ENCODE measurements at regions not wholly inside any gene's neighbourhood (a gene's known extent, or its start where the extent isn't known, plus 50 kb on each side); places are given as distances from the start of the nearest gene placed in this dataset.

DNA sequence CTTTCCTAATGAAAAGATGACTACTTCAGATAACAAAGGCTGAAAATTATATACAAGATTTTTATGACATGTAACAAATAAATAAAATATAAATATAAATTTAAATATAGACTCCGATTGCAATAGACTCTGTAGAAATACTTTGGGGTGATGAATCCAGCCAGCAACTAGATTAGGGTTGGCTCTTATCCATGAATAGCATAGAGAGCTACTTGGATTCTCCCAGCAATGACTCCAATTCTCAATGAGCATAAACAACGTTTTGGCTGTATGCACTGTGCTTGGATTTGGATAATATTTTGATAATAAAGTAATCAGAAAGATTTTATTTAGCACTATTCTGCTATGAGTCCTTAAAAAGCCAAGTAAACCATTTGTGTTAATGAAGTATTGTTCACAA lies 58.0 kb upstream of the LRFN5 start:
- no peak overlapping the region for H2AK5ac ChIP-seq (ENCODE audit: insufficient read length, low read length)
- H2BK120ac ChIP-seq (ENCODE audit: low read depth, low read length, poor library complexity, severe bottlenecking): no peak overlapping the region
- no peak overlapping the region for H2BK5ac ChIP-seq (ENCODE audit: insufficient read length, low read length)
- Mint-ChIP-seq H3K4me1 (peaks cover 4 to 5% of the 10 kb centered on the region in 2 experiments; a peak in 3 of 4 replicates), H3K9me3 (no peaks in the 10 kb centered on the region), H3K4me3 (no peak overlapping the region), H3K36me3 (ENCODE audit: insufficient read depth in 1 of 3, low read depth in 3 of 3) (no peaks in the 10 kb centered on the region), H3K27me3 (ENCODE audit: low read depth) (no peaks in the 10 kb centered on the region), H3K27ac (no peak overlapping the region)
- no peak overlapping the region for H3K4me2 ChIP-seq (ENCODE audit: insufficient read depth, insufficient read length, low read length)
- no peak overlapping the region for H2BK15ac ChIP-seq (ENCODE audit: low read depth, low read length)
- H3K14ac ChIP-seq (ENCODE audit: insufficient read depth, low read length): no peak overlapping the region
- H4K20me1 ChIP-seq (ENCODE audit: control insufficient read depth, insufficient read depth, insufficient read length): no peaks in the 10 kb centered on the region
- no peaks in the 10 kb centered on the region for H3K79me1 ChIP-seq (ENCODE audit: insufficient read depth, low read depth, low read length, poor library complexity, severe bottlenecking)
- TF ChIP-seq, protein P1, sequence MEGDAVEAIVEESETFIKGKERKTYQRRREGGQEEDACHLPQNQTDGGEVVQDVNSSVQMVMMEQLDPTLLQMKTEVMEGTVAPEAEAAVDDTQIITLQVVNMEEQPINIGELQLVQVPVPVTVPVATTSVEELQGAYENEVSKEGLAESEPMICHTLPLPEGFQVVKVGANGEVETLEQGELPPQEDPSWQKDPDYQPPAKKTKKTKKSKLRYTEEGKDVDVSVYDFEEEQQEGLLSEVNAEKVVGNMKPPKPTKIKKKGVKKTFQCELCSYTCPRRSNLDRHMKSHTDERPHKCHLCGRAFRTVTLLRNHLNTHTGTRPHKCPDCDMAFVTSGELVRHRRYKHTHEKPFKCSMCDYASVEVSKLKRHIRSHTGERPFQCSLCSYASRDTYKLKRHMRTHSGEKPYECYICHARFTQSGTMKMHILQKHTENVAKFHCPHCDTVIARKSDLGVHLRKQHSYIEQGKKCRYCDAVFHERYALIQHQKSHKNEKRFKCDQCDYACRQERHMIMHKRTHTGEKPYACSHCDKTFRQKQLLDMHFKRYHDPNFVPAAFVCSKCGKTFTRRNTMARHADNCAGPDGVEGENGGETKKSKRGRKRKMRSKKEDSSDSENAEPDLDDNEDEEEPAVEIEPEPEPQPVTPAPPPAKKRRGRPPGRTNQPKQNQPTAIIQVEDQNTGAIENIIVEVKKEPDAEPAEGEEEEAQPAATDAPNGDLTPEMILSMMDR (conservative IDR thresholded peaks at IDR 0.05): no peak
- no peak overlapping the region for H4K5ac ChIP-seq (ENCODE audit: insufficient read length, low read depth, low read length)
- H3K23ac ChIP-seq (ENCODE audit: insufficient read length, low read depth, low read length): no peak overlapping the region
- no peak overlapping the region for H3K9ac ChIP-seq (ENCODE audit: extremely low read depth, insufficient read length, low read length)
- H3T11ph ChIP-seq (ENCODE audit: low read length): no peak overlapping the region
- no peak overlapping the region for H3K18ac ChIP-seq (ENCODE audit: insufficient read length, low read depth, low read length)
- H3K23me2 ChIP-seq (ENCODE audit: insufficient read length, low read depth, low read length, poor library complexity, severe bottlenecking): no peaks in the 10 kb centered on the region
- no peaks in the 10 kb centered on the region for H3K27me3 ChIP-seq (ENCODE audit: insufficient read depth, low read length)
- no peak overlapping the region for H2BK20ac ChIP-seq (ENCODE audit: low read depth, low read length, poor library complexity, severe bottlenecking)
- no peak overlapping the region for H2BK12ac ChIP-seq (ENCODE audit: insufficient read length, low read depth, low read length)
- no peak overlapping the region for H4K8ac ChIP-seq (replicated peaks; ENCODE audit: insufficient read length, low read depth, low read length)
- H3K4ac ChIP-seq (ENCODE audit: low read depth, low read length): no peak overlapping the region
- no peaks in the 10 kb centered on the region for H3K9me3 ChIP-seq (ENCODE audit: control insufficient read depth, low read depth, low read length)
- no CpG with 5 or more reads among the region's 2 CpGs for WGBS (ENCODE audit: extremely low coverage, insufficient read length, low lambda C conversion rate)
- DNase-seq: no peak
- H3K79me2 ChIP-seq (ENCODE audit: insufficient read depth, low read length): no peaks in the 10 kb centered on the region
- no peak overlapping the region for H3K27ac ChIP-seq (ENCODE audit: insufficient read length, low read depth, low read length)
- no peaks in the 10 kb centered on the region for H3K4me1 ChIP-seq (ENCODE audit: insufficient read depth, low read length)
- no peak overlapping the region for H2AFZ ChIP-seq (ENCODE audit: low read length)
- H4K91ac ChIP-seq (ENCODE audit: insufficient read length, low read depth, low read length): no peak overlapping the region
- no peak overlapping the region for H3K56ac ChIP-seq (ENCODE audit: insufficient read length, low read depth, low read length)
